Activated T-cell treated with anti-CD3 and anti-CD28 coated beads, Interleukin-2, amount 50 U/mL, for 24 hours (primary cell): ENCODE measurements at regions not wholly inside any gene's neighbourhood (a gene's known extent, or its start where the extent isn't known, plus 50 kb on each side); places are given as distances from the start of the nearest gene placed in this dataset.

Experiments used
- DNase-seq: peaks from one replicate; pipeline ENCODE4 v3.0.0-alpha.2; 2020
- H3K27ac Mint-ChIP-seq: 2 replicates; pipeline ENCODE4 v1.8.0; 2020; ENCODE audit warnings: mild to moderate bottlenecking, mixed read lengths
- H3K27me3 Mint-ChIP-seq: 2 replicates; pipeline ENCODE4 v1.8.0; 2020; ENCODE audit warnings: mixed read lengths
- H3K36me3 Mint-ChIP-seq: 2 replicates; pipeline ENCODE4 v1.8.0; 2020; ENCODE audit warnings: low read depth, mixed read lengths
- H3K4me1 Mint-ChIP-seq: 2 replicates; pipeline ENCODE4 v1.8.0; 2020; ENCODE audit warnings: low read depth, mixed read lengths
- H3K4me3 Mint-ChIP-seq: 2 replicates; pipeline ENCODE4 v1.8.0; 2020; ENCODE audit warnings: mild to moderate bottlenecking, moderate library complexity, mixed read lengths
- H3K9me3 Mint-ChIP-seq: 2 replicates; pipeline ENCODE4 v1.8.0; 2020; ENCODE audit warnings: mixed read lengths

GRCh38 chr2:181188605-181189004 is 208.2 kb downstream of the UBE2E3 start:
- Mint-ChIP-seq H3K9me3 (peaks cover 9% of the 10 kb centered on the region), H3K36me3 (peaks cover 11% of the 10 kb centered on the region), H3K4me1 (peaks cover 55% of the 10 kb centered on the region), H3K27me3 (no peaks in the 10 kb centered on the region), H3K27ac (no peak overlapping the region), H3K4me3 (no peak overlapping the region)
- DNase-seq, result no peak

DNA sequence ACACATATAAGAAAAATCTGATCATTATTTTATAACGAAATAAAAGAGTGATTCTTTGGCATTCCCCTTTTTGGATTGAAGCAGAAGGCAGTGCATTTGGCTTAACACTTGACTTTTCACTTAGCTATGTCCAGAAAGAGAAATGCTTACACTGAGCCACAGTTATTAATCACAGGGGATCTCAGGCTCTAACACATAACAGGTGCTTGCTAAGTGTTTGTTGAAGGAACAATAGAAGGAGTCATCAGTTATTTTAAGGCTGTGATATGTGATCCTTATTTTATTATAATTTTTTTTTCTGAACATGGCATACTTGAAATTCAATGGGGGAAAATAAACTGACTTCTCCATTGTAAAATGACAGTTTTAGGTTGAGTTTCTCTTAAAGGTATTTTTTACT is 209.5 kb downstream of the UBE2E3 start:
- H3K9me3 Mint-ChIP-seq, result peaks cover 13% of the 10 kb centered on the region
- no peaks in the 10 kb centered on the region for H3K27me3 Mint-ChIP-seq
- no peak for DNase-seq
- no peak overlapping the region for H3K4me3 Mint-ChIP-seq
- H3K27ac Mint-ChIP-seq, result no peak overlapping the region
- H3K36me3 Mint-ChIP-seq, result peaks cover 11% of the 10 kb centered on the region
- H3K4me1 Mint-ChIP-seq, result peaks cover 49% of the 10 kb centered on the region

GRCh38 chr2:181190711-181191110 is 210.3 kb downstream of the UBE2E3 start:
- H3K27me3 Mint-ChIP-seq, result no peaks in the 10 kb centered on the region

GRCh38 chr2:181193550-181193949 is 213.1 kb downstream of the UBE2E3 start:
- peaks cover 61% of the 10 kb centered on the region for H3K4me1 Mint-ChIP-seq
- H3K36me3 Mint-ChIP-seq, result peaks cover 15% of the 10 kb centered on the region
- no peaks in the 10 kb centered on the region for H3K27me3 Mint-ChIP-seq
- DNase-seq, result no peak
- no peak overlapping the region for H3K4me3 Mint-ChIP-seq
- peaks cover 20% of the 10 kb centered on the region for H3K9me3 Mint-ChIP-seq
- no peak overlapping the region for H3K27ac Mint-ChIP-seq

More at GRCh38 chr2:181190711-181191110, 210.3 kb downstream of the UBE2E3 start:
- no peak for DNase-seq
- H3K4me3 Mint-ChIP-seq, result no peak overlapping the region
- peak overlapping the region; percentile 41 for H3K27ac Mint-ChIP-seq
- H3K9me3 Mint-ChIP-seq, result peaks cover 11% of the 10 kb centered on the region
- peaks cover 10% of the 10 kb centered on the region for H3K36me3 Mint-ChIP-seq
- H3K4me1 Mint-ChIP-seq, result peaks cover 45% of the 10 kb centered on the region

- peak overlapping the region; percentile 87 for H3K27ac Mint-ChIP-seq
- H3K4me3 Mint-ChIP-seq, result no peak overlapping the region
- H3K4me1 Mint-ChIP-seq, result peaks cover 57% of the 10 kb centered on the region
- DNase-seq, result no peak
- H3K9me3 Mint-ChIP-seq, result peaks cover 33% of the 10 kb centered on the region
- H3K36me3 Mint-ChIP-seq, result peaks cover 30% of the 10 kb centered on the region
- H3K27me3 Mint-ChIP-seq, result no peaks in the 10 kb centered on the region
Measured at GRCh38 chr2:181196401-181196800, 216.0 kb downstream of the UBE2E3 start.

- H3K27ac Mint-ChIP-seq, result peak overlapping the region; percentile 87
- H3K4me3 Mint-ChIP-seq, result peak overlapping the region; percentile 32
- peaks cover 59% of the 10 kb centered on the region for H3K4me1 Mint-ChIP-seq
- no peaks in the 10 kb centered on the region for H3K27me3 Mint-ChIP-seq
- no peak for DNase-seq
- peaks cover 33% of the 10 kb centered on the region for H3K9me3 Mint-ChIP-seq
- H3K36me3 Mint-ChIP-seq, result peaks cover 33% of the 10 kb centered on the region
Measured at GRCh38 chr2:181197140-181197760, 216.8 kb downstream of the UBE2E3 start.

- H3K36me3 Mint-ChIP-seq, result peaks cover 33% of the 10 kb centered on the region
- no peak for DNase-seq
- peak overlapping the region; percentile 36 for H3K4me3 Mint-ChIP-seq
- H3K27me3 Mint-ChIP-seq, result no peaks in the 10 kb centered on the region
- H3K9me3 Mint-ChIP-seq, result peaks cover 34% of the 10 kb centered on the region
- H3K4me1 Mint-ChIP-seq, result peaks cover 55% of the 10 kb centered on the region
- H3K27ac Mint-ChIP-seq, result peak overlapping the region; percentile 83
Measured at GRCh38 chr2:181198183-181198864, 217.9 kb downstream of the UBE2E3 start.

DNA sequence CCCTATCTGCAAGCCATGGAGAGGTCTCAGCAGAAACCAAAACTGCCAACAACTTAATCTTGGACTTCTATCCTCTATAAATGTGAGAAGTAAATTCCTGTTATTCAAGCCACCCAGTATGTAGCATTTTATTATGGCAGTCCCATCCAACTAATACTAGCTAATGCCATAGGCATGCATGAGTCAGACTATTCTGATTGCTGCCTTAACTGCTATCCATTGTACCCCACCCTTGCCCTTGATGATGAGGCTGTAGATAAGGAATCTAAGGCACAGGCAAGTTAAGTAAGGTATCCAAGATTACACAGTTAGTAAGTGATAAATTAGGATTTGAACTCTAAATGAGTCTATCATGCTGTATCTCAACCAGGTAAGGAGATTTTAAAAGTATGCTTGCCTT is 223.0 kb downstream of the UBE2E3 start:
- H3K36me3 Mint-ChIP-seq, result peaks cover 58% of the 10 kb centered on the region

GRCh38 chr2:181203916-181204315 is 223.5 kb downstream of the UBE2E3 start:
- no peak overlapping the region for H3K4me3 Mint-ChIP-seq
- peaks cover 58% of the 10 kb centered on the region for H3K36me3 Mint-ChIP-seq
- peaks cover 47% of the 10 kb centered on the region for H3K9me3 Mint-ChIP-seq
- DNase-seq, result no peak
- H3K27ac Mint-ChIP-seq, result no peak overlapping the region
- H3K27me3 Mint-ChIP-seq, result no peaks in the 10 kb centered on the region
- peaks cover 18% of the 10 kb centered on the region for H3K4me1 Mint-ChIP-seq

More for the DNA sequence above, 223.0 kb downstream of the UBE2E3 start:
- H3K4me1 Mint-ChIP-seq, result peaks cover 23% of the 10 kb centered on the region
- DNase-seq, result no peak
- no peak overlapping the region for H3K4me3 Mint-ChIP-seq
- peaks cover 47% of the 10 kb centered on the region for H3K9me3 Mint-ChIP-seq
- no peaks in the 10 kb centered on the region for H3K27me3 Mint-ChIP-seq
- no peak overlapping the region for H3K27ac Mint-ChIP-seq

DNA sequence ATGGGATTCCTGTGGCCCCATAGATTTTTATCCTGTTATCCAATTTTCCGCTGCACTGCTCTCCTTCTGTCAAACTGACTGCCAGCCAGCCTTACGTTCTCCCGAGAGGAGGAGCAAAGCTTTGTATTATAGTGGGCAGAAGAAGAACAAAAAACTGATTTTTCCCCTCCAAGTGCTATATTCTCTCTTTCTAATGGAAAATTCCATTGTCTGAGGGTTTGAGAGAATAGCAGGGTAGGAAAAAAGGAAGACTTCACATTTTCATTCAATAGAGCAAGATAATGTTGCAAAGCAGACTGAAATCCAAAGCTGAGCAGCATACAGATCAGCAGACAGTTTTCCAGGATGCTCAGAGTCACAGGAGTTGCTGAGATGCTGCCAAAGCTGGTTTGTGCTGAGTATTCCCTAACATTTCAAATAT is 238.0 kb downstream of the UBE2E3 start:
- Mint-ChIP-seq H3K4me1 (peaks cover 20% of the 10 kb centered on the region), H3K27me3 (no peaks in the 10 kb centered on the region), H3K27ac (no peak overlapping the region), H3K36me3 (peaks cover 13% of the 10 kb centered on the region), H3K9me3 (peaks cover 10% of the 10 kb centered on the region), H3K4me3 (no peak overlapping the region)
- DNase-seq, result no peak

GRCh38 chr2:181223234-181223633 is 234.0 kb upstream of the ITGA4 start:
- H3K4me1 Mint-ChIP-seq, result peaks cover 34% of the 10 kb centered on the region
- no peaks in the 10 kb centered on the region for H3K27me3 Mint-ChIP-seq
- DNase-seq, result no peak
- H3K4me3 Mint-ChIP-seq, result peak overlapping the region; percentile 42
- H3K36me3 Mint-ChIP-seq, result peaks cover 39% of the 10 kb centered on the region
- H3K27ac Mint-ChIP-seq, result peak overlapping the region; percentile 91
- peaks cover 13% of the 10 kb centered on the region for H3K9me3 Mint-ChIP-seq

DNA sequence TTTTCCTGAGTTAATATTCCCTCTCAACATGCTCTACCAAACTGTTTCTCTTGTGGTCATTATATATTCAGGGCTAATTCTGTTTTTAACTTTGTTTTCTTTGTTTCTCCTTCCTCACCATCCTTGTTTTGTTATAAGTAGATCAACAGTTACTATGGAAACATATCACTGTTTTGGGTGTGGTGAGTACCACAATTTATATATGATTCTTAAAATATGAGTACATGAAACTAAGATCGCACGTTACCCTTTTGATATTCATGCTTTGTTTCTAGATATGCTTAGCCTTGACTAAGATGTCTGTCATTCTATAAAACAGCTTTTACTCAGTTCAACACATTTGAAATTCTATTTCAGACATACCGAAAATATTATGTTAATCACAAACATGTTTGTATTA is 232.3 kb upstream of the ITGA4 start:
- Mint-ChIP-seq H3K27ac (peak overlapping the region; percentile 91), H3K4me3 (peak overlapping the region; percentile 52)

GRCh38 chr2:181228661-181229060 is 228.5 kb upstream of the ITGA4 start:
- no peak for DNase-seq
- peaks cover 7% of the 10 kb centered on the region for H3K9me3 Mint-ChIP-seq
- peaks cover 29% of the 10 kb centered on the region for H3K4me1 Mint-ChIP-seq
- H3K27ac Mint-ChIP-seq, result no peak overlapping the region
- H3K36me3 Mint-ChIP-seq, result peaks cover 25% of the 10 kb centered on the region
- no peak overlapping the region for H3K4me3 Mint-ChIP-seq
- no peaks in the 10 kb centered on the region for H3K27me3 Mint-ChIP-seq

More for the DNA sequence above, 232.3 kb upstream of the ITGA4 start:
- no peak for DNase-seq
- Mint-ChIP-seq H3K9me3 (peaks cover 13% of the 10 kb centered on the region), H3K4me1 (peaks cover 32% of the 10 kb centered on the region), H3K27me3 (no peaks in the 10 kb centered on the region), H3K36me3 (peaks cover 39% of the 10 kb centered on the region)

GRCh38 chr2:181231151-181231550 is 226.0 kb upstream of the ITGA4 start:
- Mint-ChIP-seq H3K36me3 (peaks cover 19% of the 10 kb centered on the region), H3K9me3 (peaks cover 7% of the 10 kb centered on the region), H3K27ac (no peak overlapping the region), H3K4me3 (no peak overlapping the region), H3K27me3 (no peaks in the 10 kb centered on the region), H3K4me1 (peaks cover 22% of the 10 kb centered on the region)
- no peak for DNase-seq

- Mint-ChIP-seq H3K27me3 (no peaks in the 10 kb centered on the region), H3K9me3 (peaks cover 5% of the 10 kb centered on the region), H3K4me1 (peaks cover 29% of the 10 kb centered on the region), H3K36me3 (peaks cover 10% of the 10 kb centered on the region), H3K27ac (no peak overlapping the region), H3K4me3 (no peak overlapping the region)
- no peak for DNase-seq
Measured at GRCh38 chr2:181231886-181232621, 225.1 kb upstream of the ITGA4 start.
